ENCODE measurements at regions not wholly inside any gene's neighbourhood (a gene's known extent, or its start where the extent isn't known, plus 50 kb on each side); places are given as distances from the start of the nearest gene placed in this dataset.

DNA sequence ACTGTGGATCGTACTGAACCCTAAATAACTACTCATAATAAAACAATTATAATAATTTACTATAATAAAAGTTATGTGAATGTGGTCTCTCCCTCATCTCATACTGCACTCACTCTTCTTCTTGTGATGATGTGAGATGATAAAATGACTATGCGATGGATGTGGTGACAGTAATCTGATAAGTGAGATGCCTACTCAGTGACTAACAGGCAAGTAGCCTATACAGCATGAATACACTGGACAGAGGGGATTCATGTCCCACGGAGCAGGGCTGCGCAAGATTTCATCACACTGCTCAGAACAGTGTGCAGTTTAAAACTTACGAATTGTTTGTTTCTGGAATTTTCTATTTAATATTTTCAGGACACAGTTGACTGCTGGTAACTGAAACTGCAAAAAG is 304.0 kb downstream of the DUSP10 start:
- no peaks in the 10 kb centered on the region for H3K9me3 ChIP-seq
- no peak overlapping the region for H3K27ac ChIP-seq
- H3K4me1 ChIP-seq = peaks cover 11 to 41% (median 30%) of the 10 kb centered on the region in 6 donors
- no peaks in the 10 kb centered on the region for H3K27me3 ChIP-seq (replicated peaks in 1 of 7)
- no peak overlapping the region for H3K4me3 ChIP-seq
- 90 to 96% (median 92%) methylated on average over 5 of the region's 5 CpGs for WGBS, 5 donors
- intact Hi-C loops (cut with DNase I; ENCODE audit: low total_unique reads) = loop anchor here (10.0 kb wide), 1 partner anchor 623 kb away; no protein-coding TSS in a partner anchor
- no peaks in the 10 kb centered on the region for H3K36me3 ChIP-seq
- DNase-seq = no peak
- no peak for TF ChIP-seq POLR2AphosphoS5 (IDR thresholded peaks at IDR 0.05)
- TF ChIP-seq, protein P1, sequence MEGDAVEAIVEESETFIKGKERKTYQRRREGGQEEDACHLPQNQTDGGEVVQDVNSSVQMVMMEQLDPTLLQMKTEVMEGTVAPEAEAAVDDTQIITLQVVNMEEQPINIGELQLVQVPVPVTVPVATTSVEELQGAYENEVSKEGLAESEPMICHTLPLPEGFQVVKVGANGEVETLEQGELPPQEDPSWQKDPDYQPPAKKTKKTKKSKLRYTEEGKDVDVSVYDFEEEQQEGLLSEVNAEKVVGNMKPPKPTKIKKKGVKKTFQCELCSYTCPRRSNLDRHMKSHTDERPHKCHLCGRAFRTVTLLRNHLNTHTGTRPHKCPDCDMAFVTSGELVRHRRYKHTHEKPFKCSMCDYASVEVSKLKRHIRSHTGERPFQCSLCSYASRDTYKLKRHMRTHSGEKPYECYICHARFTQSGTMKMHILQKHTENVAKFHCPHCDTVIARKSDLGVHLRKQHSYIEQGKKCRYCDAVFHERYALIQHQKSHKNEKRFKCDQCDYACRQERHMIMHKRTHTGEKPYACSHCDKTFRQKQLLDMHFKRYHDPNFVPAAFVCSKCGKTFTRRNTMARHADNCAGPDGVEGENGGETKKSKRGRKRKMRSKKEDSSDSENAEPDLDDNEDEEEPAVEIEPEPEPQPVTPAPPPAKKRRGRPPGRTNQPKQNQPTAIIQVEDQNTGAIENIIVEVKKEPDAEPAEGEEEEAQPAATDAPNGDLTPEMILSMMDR (IDR thresholded peaks at IDR 0.05 in 8 of 11, conservative IDR thresholded peaks at IDR 0.05 in 3 of 11) = no peak
- TF ChIP-seq POLR2A (IDR thresholded peaks at IDR 0.05) = no peak

DNA sequence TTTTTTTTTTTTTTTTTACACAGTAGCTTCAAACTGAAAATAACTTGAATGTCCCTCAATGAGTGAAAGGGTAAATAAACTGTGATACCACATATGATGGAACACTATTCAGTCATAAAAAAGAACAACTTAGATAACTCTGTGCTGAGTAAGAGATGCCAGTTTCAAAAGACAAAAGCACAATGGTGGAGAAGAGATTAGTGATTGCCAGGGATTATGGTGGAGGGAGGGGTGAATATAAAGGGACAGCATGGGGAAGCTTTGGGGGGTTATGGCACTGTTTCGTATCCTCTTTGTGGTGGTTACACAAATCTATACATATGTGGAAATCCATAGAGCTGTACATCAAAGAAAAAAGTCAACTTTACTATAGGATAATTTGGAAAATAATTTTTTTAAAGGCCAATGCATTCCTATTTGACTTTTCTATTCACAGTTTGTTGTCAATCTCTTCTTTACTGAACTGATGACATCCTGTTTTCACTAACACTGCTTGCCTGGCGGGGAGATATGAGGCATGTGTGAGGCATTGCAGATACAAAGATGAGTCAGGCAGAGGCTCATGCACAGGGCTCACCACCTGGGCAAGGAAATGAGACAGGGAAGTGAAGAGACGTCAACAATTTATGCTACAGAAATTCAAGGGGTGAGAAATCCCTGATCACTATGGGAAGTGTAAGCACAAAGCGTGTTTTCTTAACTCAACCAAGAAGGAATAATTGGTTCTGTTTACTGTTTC is 302.7 kb downstream of the DUSP10 start:
- H3K4me3 ChIP-seq = no peak overlapping the region
- TF ChIP-seq POLR2AphosphoS5 (IDR thresholded peaks at IDR 0.05) (no peak), POLR2A (IDR thresholded peaks at IDR 0.05) (no peak)
- TF ChIP-seq, protein P1 (IDR thresholded peaks at IDR 0.05 in 8 of 11, conservative IDR thresholded peaks at IDR 0.05 in 3 of 11) = no peak
- no peaks in the 10 kb centered on the region for H3K27me3 ChIP-seq (replicated peaks in 1 of 7)
- no peak for DNase-seq
- intact Hi-C loops (cut with DNase I; ENCODE audit: low total_unique reads) = loop anchor here (10.0 kb wide), 1 partner anchor 624 kb away; no protein-coding TSS in a partner anchor
- H3K36me3 ChIP-seq = no peaks in the 10 kb centered on the region
- peaks cover 11 to 41% (median 30%) of the 10 kb centered on the region in 6 donors for H3K4me1 ChIP-seq
- H3K27ac ChIP-seq = peak overlapping the region in 2 of 8 donors; percentile 52 to 58
- no peaks in the 10 kb centered on the region for H3K9me3 ChIP-seq
- 42 to 64% (median 53%) methylated on average over 4 of the region's 4 CpGs for WGBS, 5 donors

DNA sequence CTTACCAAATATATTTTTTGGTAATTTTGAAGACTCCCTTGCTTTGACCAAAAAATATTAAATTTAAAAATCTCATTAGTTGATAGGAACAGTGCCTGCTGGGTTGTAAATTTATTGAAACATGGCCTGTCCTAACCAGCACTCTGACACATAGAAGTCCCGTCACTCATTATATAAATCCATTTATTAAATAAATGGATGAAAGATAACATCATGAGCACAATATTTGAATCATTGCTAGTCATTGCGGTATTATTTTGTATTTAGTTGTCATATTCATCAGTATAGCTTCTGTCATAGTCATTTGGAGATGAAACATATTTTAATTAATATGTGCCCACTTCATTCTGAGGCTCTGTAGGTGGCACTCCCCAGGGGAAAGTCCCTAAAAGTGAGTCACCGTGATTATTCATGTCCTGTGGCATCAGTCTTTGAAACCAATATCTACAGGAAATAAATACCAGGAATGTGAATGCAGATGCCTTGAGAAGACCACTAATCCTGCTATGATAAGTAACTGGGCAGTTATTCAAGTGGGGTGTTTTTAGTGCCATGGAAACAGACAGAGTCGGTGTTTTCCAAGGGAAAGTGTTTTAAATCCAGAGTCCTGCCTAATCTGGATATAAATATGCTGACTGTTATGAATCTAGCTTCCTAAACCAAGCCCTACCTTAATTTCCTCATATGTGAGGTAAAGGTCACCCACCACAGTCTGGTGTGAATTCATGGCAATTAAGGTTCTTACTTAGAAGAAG is 302.0 kb downstream of the DUSP10 start:
- 39 to 55% (median 44%) methylated on average over 4 of the region's 4 CpGs for WGBS, 5 donors
- Histone ChIP-seq H3K27ac (peak overlapping the region in 7 of 8 donors; percentile 37 to 69 (median 52)), H3K4me1 (peaks cover 11 to 41% (median 29%) of the 10 kb centered on the region in 6 donors), H3K36me3 (no peaks in the 10 kb centered on the region), H3K27me3 (replicated peaks in 1 of 7) (no peaks in the 10 kb centered on the region), H3K4me3 (no peak overlapping the region), H3K9me3 (no peaks in the 10 kb centered on the region)
- TF ChIP-seq, protein P1 (IDR thresholded peaks at IDR 0.05 in 8 of 11, conservative IDR thresholded peaks at IDR 0.05 in 3 of 11) = no peak
- TF ChIP-seq POLR2A (IDR thresholded peaks at IDR 0.05) = no peak
- TF ChIP-seq POLR2AphosphoS5 (IDR thresholded peaks at IDR 0.05) = no peak
- DNase-seq = no peak
- intact Hi-C loops (cut with DNase I; ENCODE audit: low total_unique reads) = loop anchor here (10.0 kb wide), 1 partner anchor 625 kb away; no protein-coding TSS in a partner anchor

DNA sequence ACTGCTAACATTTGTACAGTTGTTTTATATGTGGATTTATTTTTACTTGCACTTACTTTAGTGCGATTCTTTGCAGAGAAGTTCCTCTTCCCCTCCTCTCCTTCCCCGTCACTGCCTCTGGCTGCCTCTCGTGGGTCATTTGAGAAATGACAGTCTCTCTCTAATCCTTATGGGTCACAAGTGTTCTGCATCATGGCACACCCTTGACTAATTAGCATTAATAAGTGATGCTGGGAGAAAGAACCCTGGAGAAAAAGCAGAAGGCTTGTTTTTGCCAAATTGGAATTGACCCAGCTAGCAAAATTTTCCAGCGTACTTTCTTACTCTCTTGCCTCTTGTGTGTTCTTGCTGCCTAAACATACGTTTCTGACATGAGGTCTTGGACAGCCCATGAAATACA is 301.2 kb downstream of the DUSP10 start:
- Histone ChIP-seq H3K27me3 (replicated peaks in 1 of 7) (no peaks in the 10 kb centered on the region), H3K27ac (peak overlapping the region in 7 of 8 donors; percentile 37 to 69 (median 52)), H3K4me1 (peaks cover 11 to 33% (median 22%) of the 10 kb centered on the region in 6 donors), H3K4me3 (no peak overlapping the region), H3K9me3 (no peaks in the 10 kb centered on the region), H3K36me3 (no peaks in the 10 kb centered on the region)
- no peak for TF ChIP-seq POLR2AphosphoS5 (IDR thresholded peaks at IDR 0.05)
- TF ChIP-seq, protein P1 (IDR thresholded peaks at IDR 0.05 in 8 of 11, conservative IDR thresholded peaks at IDR 0.05 in 3 of 11) = no peak
- TF ChIP-seq POLR2A (IDR thresholded peaks at IDR 0.05) = no peak
- intact Hi-C loops (cut with DNase I; ENCODE audit: low total_unique reads) = no loop called here
- no peak for DNase-seq
- 29 to 35% (median 32%) methylated on average over 5 of the region's 5 CpGs for WGBS, 5 donors

Measured in spleen (tissue), 11 donors.